LNCaP clone FGC (cell line): ENCODE measurements at regions not wholly inside any gene's neighbourhood (a gene's known extent, or its start where the extent isn't known, plus 50 kb on each side); places are given as distances from the start of the nearest gene placed in this dataset.
A peak's percentile ranks its signal among the peaks of the same experiment; 100 is the strongest.
"Not testable (repeated sequence)": the region's sequence is repeated elsewhere in the genome, so short reads cannot be mapped to it uniquely, and the experiment has no call there.

Source experiments
- DNase-seq: peaks from one replicate; pipeline ENCODE4 v3.0.0-alpha.2; 2011; ENCODE audit warnings: low read depth
- H3K4me3 ChIP-seq: 2 replicates; pipeline ENCODE4 v1.5.1; 2011; ENCODE audit warnings: mild to moderate bottlenecking, low read depth, low read length, control low read depth
- CTCF ChIP-seq: IDR thresholded peaks from 2 replicates; pipeline ENCODE4 v1.5.1; 2012; ENCODE audit warnings: mild to moderate bottlenecking; ENCODE audit not compliant: control insufficient read depth, insufficient read depth; ENCODE audit errors: extremely low read depth

GRCh38 chr21:17101696-17102095 lies 411.1 kb upstream of the CXADR start:
- H3K4me3 ChIP-seq, result no peak overlapping the region
- DNase-seq, result no peak
- no peak for TF ChIP-seq CTCF

- H3K4me3 ChIP-seq, result no peak overlapping the region
- no peak for TF ChIP-seq CTCF
- DNase-seq, result peak; percentile 88
Observed at GRCh38 chr21:17105932-17106331, 406.9 kb upstream of the CXADR start.

GRCh38 chr21:17114045-17114444 lies 398.8 kb upstream of the CXADR start:
- no peak overlapping the region for H3K4me3 ChIP-seq
- TF ChIP-seq CTCF, result no peak
- no peak for DNase-seq

- DNase-seq, result no peak
- H3K4me3 ChIP-seq, result no peak overlapping the region
- TF ChIP-seq CTCF, result no peak
Observed at GRCh38 chr21:17118638-17119384, 394.0 kb upstream of the CXADR start.

- no peak for TF ChIP-seq CTCF
- DNase-seq, result no peak
- no peak overlapping the region for H3K4me3 ChIP-seq
Observed at GRCh38 chr21:17119466-17120297, 393.2 kb upstream of the CXADR start.

- not testable (repeated sequence) for H3K4me3 ChIP-seq, DNase-seq
Observed at GRCh38 chr21:17127395-17127794, 385.4 kb upstream of the CXADR start.

GRCh38 chr21:17128132-17128531 lies 384.7 kb upstream of the CXADR start:
- H3K4me3 ChIP-seq, result no peak overlapping the region
- DNase-seq, result no peak
- no peak for TF ChIP-seq CTCF

GRCh38 chr21:17139159-17139558 lies 373.7 kb upstream of the CXADR start:
- not testable (repeated sequence) for H3K4me3 ChIP-seq, DNase-seq
